ENCODE measurements at regions not wholly inside any gene's neighbourhood (a gene's known extent, or its start where the extent isn't known, plus 50 kb on each side); places are given as distances from the start of the nearest gene placed in this dataset.

DNA sequence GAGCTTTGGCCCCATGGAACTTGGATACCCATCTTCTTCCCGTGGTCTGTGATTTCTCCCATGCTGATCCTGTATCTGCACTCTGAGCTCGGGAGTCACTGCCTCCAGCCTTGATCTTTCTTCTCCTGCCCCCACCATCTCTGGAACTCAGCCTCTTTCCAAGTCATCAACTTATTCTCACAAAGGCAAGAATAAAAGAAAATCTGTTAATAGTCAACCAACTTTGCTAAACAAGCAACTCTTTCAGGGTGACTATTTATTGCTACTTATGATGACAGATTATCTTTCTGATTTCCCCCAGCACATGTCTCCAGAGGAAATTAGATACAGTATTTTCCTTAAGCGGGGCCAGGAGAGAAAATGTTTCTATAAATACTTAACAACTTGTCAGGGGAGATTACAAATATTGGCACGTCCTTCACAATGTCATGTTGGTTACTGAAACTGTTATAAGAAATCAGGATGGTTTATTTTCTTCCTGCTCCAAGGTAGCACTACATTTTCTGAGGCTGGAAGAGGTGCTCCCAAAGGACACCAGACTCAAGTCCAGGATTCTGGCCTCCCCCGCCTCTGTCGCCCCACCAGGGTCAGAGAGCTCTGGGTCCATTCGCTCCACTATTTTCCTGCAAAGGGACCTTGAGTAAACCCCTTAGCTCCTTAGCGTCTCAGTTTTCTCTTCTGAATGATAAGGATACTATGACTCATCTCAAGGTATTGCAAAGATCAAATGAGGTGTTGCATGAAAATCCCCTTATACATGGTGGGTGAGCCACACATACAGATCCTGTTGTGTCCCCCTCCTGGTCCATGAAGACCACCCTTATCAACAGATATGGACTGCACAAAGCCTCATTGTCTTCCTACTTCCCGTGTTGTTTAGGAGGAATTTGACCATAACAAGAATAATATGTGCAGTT is 205.2 kb upstream of the WSCD1 start:
- Histone ChIP-seq H3K36me3 (ENCODE audit: control insufficient read depth in 4 of 4, insufficient read depth in 4 of 4, low read length in 4 of 4) (no peaks in the 10 kb centered on the region), H3K9me3 (ENCODE audit: control insufficient read depth in 4 of 4, insufficient read depth in 3 of 4, low read length in 3 of 4) (no peaks in the 10 kb centered on the region), H3K4me1 (ENCODE audit: control insufficient read depth in 5 of 5, insufficient read depth in 5 of 5, low read length in 5 of 5) (no peaks in the 10 kb centered on the region), H3K27ac (ENCODE audit: low read depth in 1 of 2, low read length in 1 of 2) (no peak overlapping the region), H3K27me3 (ENCODE audit: control insufficient read depth in 3 of 3, insufficient read depth in 3 of 3, low read length in 2 of 3) (no peaks in the 10 kb centered on the region), H3K4me3 (no peak overlapping the region), H3K9ac (ENCODE audit: insufficient read depth in 1 of 2, low read length in 2 of 2) (no peak overlapping the region)
- no peak for ATAC-seq (ENCODE audit: insufficient read depth, low FRiP score)
- TF ChIP-seq, protein P1, sequence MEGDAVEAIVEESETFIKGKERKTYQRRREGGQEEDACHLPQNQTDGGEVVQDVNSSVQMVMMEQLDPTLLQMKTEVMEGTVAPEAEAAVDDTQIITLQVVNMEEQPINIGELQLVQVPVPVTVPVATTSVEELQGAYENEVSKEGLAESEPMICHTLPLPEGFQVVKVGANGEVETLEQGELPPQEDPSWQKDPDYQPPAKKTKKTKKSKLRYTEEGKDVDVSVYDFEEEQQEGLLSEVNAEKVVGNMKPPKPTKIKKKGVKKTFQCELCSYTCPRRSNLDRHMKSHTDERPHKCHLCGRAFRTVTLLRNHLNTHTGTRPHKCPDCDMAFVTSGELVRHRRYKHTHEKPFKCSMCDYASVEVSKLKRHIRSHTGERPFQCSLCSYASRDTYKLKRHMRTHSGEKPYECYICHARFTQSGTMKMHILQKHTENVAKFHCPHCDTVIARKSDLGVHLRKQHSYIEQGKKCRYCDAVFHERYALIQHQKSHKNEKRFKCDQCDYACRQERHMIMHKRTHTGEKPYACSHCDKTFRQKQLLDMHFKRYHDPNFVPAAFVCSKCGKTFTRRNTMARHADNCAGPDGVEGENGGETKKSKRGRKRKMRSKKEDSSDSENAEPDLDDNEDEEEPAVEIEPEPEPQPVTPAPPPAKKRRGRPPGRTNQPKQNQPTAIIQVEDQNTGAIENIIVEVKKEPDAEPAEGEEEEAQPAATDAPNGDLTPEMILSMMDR (IDR thresholded peaks at IDR 0.05; ENCODE audit: control extremely low read depth, extremely low read depth): no peak
- no peak for DNase-seq
- WGBS, 2 donors: 54 to 66% methylated on average over 9 of the region's 9 CpGs

DNA sequence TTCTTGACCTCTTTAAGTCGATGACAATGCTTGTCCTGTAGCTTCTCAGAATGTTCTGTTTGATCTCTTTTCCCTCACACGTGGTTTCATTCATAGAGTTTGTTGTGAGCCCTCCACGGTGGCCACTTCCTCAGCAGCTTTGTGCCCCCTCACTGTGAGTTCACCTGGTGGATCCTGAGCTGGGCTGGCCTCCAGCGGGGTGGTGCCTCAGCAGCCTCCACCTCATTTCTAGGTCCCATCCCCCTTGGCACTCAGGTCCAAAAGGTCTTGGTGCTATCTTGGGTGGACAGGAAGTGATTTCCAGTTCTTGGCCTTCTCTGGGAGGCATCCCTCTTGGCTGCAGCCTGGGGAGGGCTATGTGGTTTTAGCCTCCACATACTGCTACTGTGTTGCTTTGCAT is 203.2 kb upstream of the WSCD1 start:
- Histone ChIP-seq H3K4me3 (no peak overlapping the region), H3K9me3 (ENCODE audit: control insufficient read depth in 4 of 4, insufficient read depth in 3 of 4, low read length in 3 of 4) (peaks cover 0 to 2% (median 0%) of the 10 kb centered on the region in 4 donors), H3K27ac (ENCODE audit: low read depth in 1 of 2, low read length in 1 of 2) (no peak overlapping the region), H3K9ac (ENCODE audit: insufficient read depth in 1 of 2, low read length in 2 of 2) (no peak overlapping the region), H3K36me3 (ENCODE audit: control insufficient read depth in 4 of 4, insufficient read depth in 4 of 4, low read length in 4 of 4) (no peaks in the 10 kb centered on the region), H3K27me3 (ENCODE audit: control insufficient read depth in 3 of 3, insufficient read depth in 3 of 3, low read length in 2 of 3) (no peaks in the 10 kb centered on the region), H3K4me1 (ENCODE audit: control insufficient read depth in 5 of 5, insufficient read depth in 5 of 5, low read length in 5 of 5) (no peaks in the 10 kb centered on the region)
- WGBS, 2 donors: 65 to 67% methylated on average over 4 of the region's 4 CpGs
- DNase-seq (no peak), ATAC-seq (ENCODE audit: insufficient read depth, low FRiP score) (no peak)
- TF ChIP-seq, protein P1 (IDR thresholded peaks at IDR 0.05; ENCODE audit: control extremely low read depth, extremely low read depth): no peak

DNA sequence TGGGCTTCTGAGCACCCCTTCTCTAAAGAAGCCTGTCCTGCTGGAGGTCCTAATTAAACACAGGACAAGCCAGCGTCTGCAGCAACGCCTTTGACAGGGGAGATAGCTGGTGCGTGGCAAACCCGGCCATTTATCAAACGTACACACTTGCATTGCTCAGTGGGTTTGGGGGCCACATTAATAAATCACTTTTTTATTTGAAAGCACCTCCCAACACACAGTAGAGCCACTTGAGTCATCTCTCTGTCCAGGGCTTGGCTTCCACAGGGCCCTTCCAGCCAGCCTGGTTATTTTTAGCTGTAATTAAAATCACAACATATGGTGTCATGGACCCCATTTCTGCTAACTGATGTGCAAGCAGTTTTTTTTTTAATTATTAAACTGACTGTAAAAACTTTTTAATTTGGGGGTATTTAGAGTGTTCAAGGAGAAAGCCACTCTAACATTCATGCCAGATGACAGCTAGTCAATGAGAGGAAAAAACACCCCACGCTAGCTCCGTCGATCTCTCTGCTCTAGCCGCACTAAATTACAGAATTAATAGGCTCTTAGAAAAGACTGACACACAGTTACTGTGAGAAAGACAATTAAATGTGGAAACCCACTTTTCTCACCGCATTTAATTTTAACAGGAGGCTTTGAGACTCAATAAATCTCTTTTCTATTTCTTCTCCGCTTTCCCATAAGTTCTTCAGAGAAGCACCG is 201.0 kb upstream of the WSCD1 start:
- no peak overlapping the region for H3K9ac ChIP-seq (ENCODE audit: insufficient read depth in 1 of 2, low read length in 2 of 2)
- ATAC-seq (ENCODE audit: insufficient read depth, low FRiP score) (no peak), DNase-seq (no peak)
- peaks cover 0 to under 1% (median 0%) of the 10 kb centered on the region in 5 donors for H3K4me1 ChIP-seq (ENCODE audit: control insufficient read depth in 5 of 5, insufficient read depth in 5 of 5, low read length in 5 of 5)
- H3K4me3 ChIP-seq: no peak overlapping the region
- TF ChIP-seq, protein P1 (IDR thresholded peaks at IDR 0.05; ENCODE audit: control extremely low read depth, extremely low read depth): no peak
- peaks cover 0 to 2% (median 0%) of the 10 kb centered on the region in 4 donors for H3K9me3 ChIP-seq (ENCODE audit: control insufficient read depth in 4 of 4, insufficient read depth in 3 of 4, low read length in 3 of 4)
- WGBS, 2 donors: 74% methylated on average over 12 of the region's 12 CpGs
- no peak overlapping the region for H3K27ac ChIP-seq (ENCODE audit: low read depth in 1 of 2, low read length in 1 of 2)
- no peaks in the 10 kb centered on the region for H3K36me3 ChIP-seq (ENCODE audit: control insufficient read depth in 4 of 4, insufficient read depth in 4 of 4, low read length in 4 of 4)
- H3K27me3 ChIP-seq (ENCODE audit: control insufficient read depth in 3 of 3, insufficient read depth in 3 of 3, low read length in 2 of 3): no peaks in the 10 kb centered on the region

Data from lung (tissue), 11 donors.